SK-N-SH (cell line): ENCODE measurements at regions not wholly inside any gene's neighbourhood (a gene's known extent, or its start where the extent isn't known, plus 50 kb on each side); places are given as distances from the start of the nearest gene placed in this dataset.

Experiments
- CTCF ChIA-PET: fragments of 300-600, 350-600 bp; formaldehyde crosslinking; extraction: SDS; loops from one replicate; lab custom pipeline; 2021; lab: Yijun Ruan, JAX
- POLR2A ChIA-PET: fragments of 350-600 bp; sonication (Branson Sonifier 250); formaldehyde crosslinking; extraction: SDS; loops from one replicate; lab custom pipeline; 2020; ENCODE audit warnings: antibody characterized with exemption, inconsistent platforms; lab: Yijun Ruan, JAX
- DNase-seq: peaks from one replicate; pipeline ENCODE4 v3.0.0; 2012
- H2AFZ ChIP-seq: fragments of 200-600 bp; sonication (generic); 2 replicates; pipeline ENCODE4 v1.8.1; 2016; ENCODE audit warnings: antibody characterized with exemption, mild to moderate bottlenecking, low read depth
- H3F3A ChIP-seq: fragments of 200-600 bp; sonication (generic); replicated peaks from 2 replicates; pipeline ENCODE3; 2016; ENCODE audit warnings: antibody characterized with exemption, mild to moderate bottlenecking; ENCODE audit not compliant: insufficient read depth
- H3K27ac ChIP-seq, 2 experiments: fragments of 200-500 bp in 1 of 2; fragments of 200-600 bp in 1 of 2; sonication (Bioruptor generic) in 1 of 2; sonication (generic), shearing (Covaris generic) in 1 of 2; 2 replicates each; pipeline versions ENCODE4 v1.5.1 to v1.6.1; 2014 to 2016; ENCODE audit warnings: low read depth in 2 of 2, inconsistent platforms in 1 of 2, low read length in 1 of 2, mild to moderate bottlenecking in 1 of 2, mixed read lengths in 1 of 2
- H3K27me3 ChIP-seq: fragments of 200-600 bp; sonication (generic), shearing (Covaris generic); 2 replicates; pipeline ENCODE4 v1.6.1; 2016; ENCODE audit warnings: mixed run types; ENCODE audit not compliant: insufficient read depth
- H3K36me3 ChIP-seq, 2 experiments: fragments of 200-500 bp in 1 of 2; fragments of 200-600 bp in 1 of 2; sonication (Bioruptor generic) in 1 of 2; sonication (generic) in 1 of 2; replicated peaks in 1 of 2; 2 replicates each; pipeline versions ENCODE3 to v1.5.1; 2014 to 2016; ENCODE audit warnings: low read length in 1 of 2, mild to moderate bottlenecking in 1 of 2; ENCODE audit not compliant: insufficient read depth in 2 of 2, control insufficient read depth in 1 of 2
- H3K4me1 ChIP-seq, 2 experiments: fragments of 200-500 bp in 1 of 2; fragments of 200-600 bp in 1 of 2; sonication (Bioruptor generic) in 1 of 2; sonication (generic), shearing (Covaris generic) in 1 of 2; 2 replicates each; pipeline versions ENCODE4 v1.5.1 to v1.6.1; 2014 to 2016; ENCODE audit warnings: low read depth in 1 of 2, low read length in 1 of 2, mixed run types in 1 of 2; ENCODE audit not compliant: insufficient read depth in 2 of 2, control insufficient read depth in 1 of 2
- H3K4me2 ChIP-seq: fragments of 200-600 bp; sonication (generic), shearing (Covaris generic); 2 replicates; pipeline ENCODE4 v1.6.1; 2017; ENCODE audit warnings: mixed run types
- H3K4me3 ChIP-seq, 2 experiments: fragments of 200-500 bp in 1 of 2; fragments of 200-600 bp in 1 of 2; sonication (Bioruptor generic) in 1 of 2; sonication (generic), shearing (Covaris generic) in 1 of 2; 2 replicates each; pipeline versions ENCODE4 v1.5.1 to v1.8.1; 2014 to 2016; ENCODE audit warnings: low read depth in 2 of 2, inconsistent platforms in 1 of 2, low read length in 1 of 2, mild to moderate bottlenecking in 1 of 2, mixed read lengths in 1 of 2, moderate library complexity in 1 of 2
- H3K79me2 ChIP-seq: fragments of 200-600 bp; sonication (generic); 2 replicates; pipeline ENCODE4 v1.8.1; 2017; ENCODE audit warnings: mild to moderate bottlenecking; ENCODE audit not compliant: insufficient read depth
- H3K9ac ChIP-seq: fragments of 200-600 bp; sonication (generic); 2 replicates; pipeline ENCODE4 v1.6.1; 2017; ENCODE audit warnings: mixed run types
- H3K9me2 ChIP-seq: fragments of 200-600 bp; sonication (generic); 2 replicates; pipeline ENCODE4 v1.6.1; 2017; ENCODE audit warnings: mixed run types
- H3K9me3 ChIP-seq: fragments of 200-600 bp; sonication (generic); 2 replicates; pipeline ENCODE4 v1.6.1; 2017; ENCODE audit warnings: mixed run types, mild to moderate bottlenecking, moderate library complexity
- H4K20me1 ChIP-seq: fragments of 200-600 bp; sonication (generic); 2 replicates; pipeline ENCODE4 v1.6.1; 2017; ENCODE audit warnings: mild to moderate bottlenecking, mixed run types; ENCODE audit not compliant: insufficient read depth
- CHD2 ChIP-seq: fragments of 150-350 bp; IDR thresholded peaks from 2 replicates; pipeline ENCODE4 v1.6.1; 2018; ENCODE audit warnings: low read length; ENCODE audit not compliant: partially characterized antibody
- ELF1 ChIP-seq: IDR thresholded peaks from 2 replicates; pipeline ENCODE4 v1.4.0; 2012
- EZH2phosphoT487 ChIP-seq: fragments of 200-600 bp; sonication (generic); IDR thresholded peaks from 2 replicates; pipeline ENCODE4 v1.6.1; 2017; ENCODE audit warnings: low read depth, mixed run types, mild to moderate bottlenecking, antibody characterized with exemption, moderate library complexity, borderline replicate concordance
- FOSL2 ChIP-seq: IDR thresholded peaks from 2 replicates; pipeline ENCODE4 v1.4.0; 2012; ENCODE audit warnings: low read depth, mild to moderate bottlenecking, moderate library complexity, borderline replicate concordance
- FOXJ3 ChIP-seq: sonication (generic); formaldehyde crosslinking; IDR thresholded peaks from 2 replicates; pipeline ENCODE4 v1.5.1; 2020; ENCODE audit warnings: mild to moderate bottlenecking, missing genetic modification reagents
- FOXM1 ChIP-seq: IDR thresholded peaks from 2 replicates; pipeline ENCODE4 v1.4.0; 2012; ENCODE audit warnings: low read depth, mild to moderate bottlenecking
- GATA2 ChIP-seq: sonication (generic); formaldehyde crosslinking; IDR thresholded peaks from 2 replicates; pipeline ENCODE4 v1.5.0; 2020; ENCODE audit warnings: mild to moderate bottlenecking, missing genetic modification reagents
- MEF2A ChIP-seq: IDR thresholded peaks from 2 replicates; pipeline ENCODE4 v1.4.0; 2012; ENCODE audit warnings: low read depth, borderline replicate concordance
- MXI1 ChIP-seq: IDR thresholded peaks from 2 replicates; pipeline ENCODE4 v1.6.1; 2012; ENCODE audit warnings: mild to moderate bottlenecking, low read depth, low read length, improper control_type of control experiment
- NFIC ChIP-seq: IDR thresholded peaks from 2 replicates; pipeline ENCODE4 v1.4.0; 2012; ENCODE audit warnings: borderline replicate concordance
- RCOR1 ChIP-seq: fragments of 150-350 bp; IDR thresholded peaks from 2 replicates; pipeline ENCODE4 v1.6.1; 2017; ENCODE audit warnings: antibody characterized with exemption, low read length
- RXRA ChIP-seq: IDR thresholded peaks from 2 replicates; pipeline ENCODE4 v1.4.0; 2012; ENCODE audit warnings: low read depth, mild to moderate bottlenecking, borderline replicate concordance
- SIN3A ChIP-seq: IDR thresholded peaks from 2 replicates; pipeline ENCODE4 v1.6.1; 2012; ENCODE audit warnings: low read depth, mild to moderate bottlenecking, low read length, moderate library complexity, borderline replicate concordance
- TAF1 ChIP-seq: IDR thresholded peaks from 2 replicates; pipeline ENCODE4 v1.6.1; 2012; ENCODE audit warnings: low read depth, mild to moderate bottlenecking, low read length, moderate library complexity, borderline replicate concordance
- WGBS: methylation state at CpG from one replicate; pipeline ENCODE4 v1.1.6; 2017; ENCODE audit warnings: low lambda C conversion rate; 5-methylcytosine and 5-hydroxymethylcytosine counted together
- TF ChIP-seq, protein P1 (sequence below): fragments of 200-600 bp; sonication (generic); IDR thresholded peaks from 2 replicates; pipeline ENCODE4 v1.6.1; 2017; ENCODE audit warnings: antibody characterized with exemption, mild to moderate bottlenecking, moderate library complexity
- TF ChIP-seq, protein P2 (sequence below): fragments of 150-350 bp; IDR thresholded peaks from 2 replicates; pipeline ENCODE4 v1.6.1; 2016; ENCODE audit warnings: mild to moderate bottlenecking, low read depth, low read length
- TF ChIP-seq, protein P3 (sequence below): IDR thresholded peaks from 2 replicates; pipeline ENCODE4 v1.4.0; 2012; ENCODE audit warnings: low read depth, borderline replicate concordance
- TF ChIP-seq, protein P4 (sequence below): fragments of 150-350 bp; IDR thresholded peaks from 2 replicates; pipeline ENCODE4 v1.6.1; 2017; ENCODE audit warnings: antibody characterized with exemption, low read length, low read depth, borderline replicate concordance
- TF ChIP-seq, protein P5 (sequence below): IDR thresholded peaks from 2 replicates; pipeline ENCODE4 v1.4.0; 2012; ENCODE audit warnings: low read depth, borderline replicate concordance

GRCh38 chr10:123475466-123475865 lies 190.7 kb upstream of the GPR26 start:
- Histone ChIP-seq H3K4me3 (no peak overlapping the region), H3K9me2 (no peaks in the 10 kb centered on the region), H3K4me1 (no peaks in the 10 kb centered on the region; a peak in 1 of 4 replicates), H3K27me3 (no peaks in the 10 kb centered on the region), H3K79me2 (no peaks in the 10 kb centered on the region), H3K9ac (no peak overlapping the region), H3K4me2 (no peak overlapping the region), H2AFZ (no peak overlapping the region), H4K20me1 (no peaks in the 10 kb centered on the region), H3K9me3 (no peaks in the 10 kb centered on the region), H3F3A (no peaks in the 10 kb centered on the region), H3K36me3 (no peaks in the 10 kb centered on the region), H3K27ac (no peak overlapping the region)
- TF ChIP-seq, protein P1, sequence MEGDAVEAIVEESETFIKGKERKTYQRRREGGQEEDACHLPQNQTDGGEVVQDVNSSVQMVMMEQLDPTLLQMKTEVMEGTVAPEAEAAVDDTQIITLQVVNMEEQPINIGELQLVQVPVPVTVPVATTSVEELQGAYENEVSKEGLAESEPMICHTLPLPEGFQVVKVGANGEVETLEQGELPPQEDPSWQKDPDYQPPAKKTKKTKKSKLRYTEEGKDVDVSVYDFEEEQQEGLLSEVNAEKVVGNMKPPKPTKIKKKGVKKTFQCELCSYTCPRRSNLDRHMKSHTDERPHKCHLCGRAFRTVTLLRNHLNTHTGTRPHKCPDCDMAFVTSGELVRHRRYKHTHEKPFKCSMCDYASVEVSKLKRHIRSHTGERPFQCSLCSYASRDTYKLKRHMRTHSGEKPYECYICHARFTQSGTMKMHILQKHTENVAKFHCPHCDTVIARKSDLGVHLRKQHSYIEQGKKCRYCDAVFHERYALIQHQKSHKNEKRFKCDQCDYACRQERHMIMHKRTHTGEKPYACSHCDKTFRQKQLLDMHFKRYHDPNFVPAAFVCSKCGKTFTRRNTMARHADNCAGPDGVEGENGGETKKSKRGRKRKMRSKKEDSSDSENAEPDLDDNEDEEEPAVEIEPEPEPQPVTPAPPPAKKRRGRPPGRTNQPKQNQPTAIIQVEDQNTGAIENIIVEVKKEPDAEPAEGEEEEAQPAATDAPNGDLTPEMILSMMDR = no peak
- TF ChIP-seq SIN3A (no peak), TAF1 (no peak), FOXM1 (no peak), NFIC (no peak), RXRA (no peak), FOSL2 (no peak), ELF1 (no peak), MEF2A (no peak), EZH2phosphoT487 (no peak), GATA2 (no peak)
- TF ChIP-seq, protein P2, sequence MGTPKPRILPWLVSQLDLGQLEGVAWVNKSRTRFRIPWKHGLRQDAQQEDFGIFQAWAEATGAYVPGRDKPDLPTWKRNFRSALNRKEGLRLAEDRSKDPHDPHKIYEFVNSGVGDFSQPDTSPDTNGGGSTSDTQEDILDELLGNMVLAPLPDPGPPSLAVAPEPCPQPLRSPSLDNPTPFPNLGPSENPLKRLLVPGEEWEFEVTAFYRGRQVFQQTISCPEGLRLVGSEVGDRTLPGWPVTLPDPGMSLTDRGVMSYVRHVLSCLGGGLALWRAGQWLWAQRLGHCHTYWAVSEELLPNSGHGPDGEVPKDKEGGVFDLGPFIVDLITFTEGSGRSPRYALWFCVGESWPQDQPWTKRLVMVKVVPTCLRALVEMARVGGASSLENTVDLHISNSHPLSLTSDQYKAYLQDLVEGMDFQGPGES = no peak
- TF ChIP-seq, protein P3, sequence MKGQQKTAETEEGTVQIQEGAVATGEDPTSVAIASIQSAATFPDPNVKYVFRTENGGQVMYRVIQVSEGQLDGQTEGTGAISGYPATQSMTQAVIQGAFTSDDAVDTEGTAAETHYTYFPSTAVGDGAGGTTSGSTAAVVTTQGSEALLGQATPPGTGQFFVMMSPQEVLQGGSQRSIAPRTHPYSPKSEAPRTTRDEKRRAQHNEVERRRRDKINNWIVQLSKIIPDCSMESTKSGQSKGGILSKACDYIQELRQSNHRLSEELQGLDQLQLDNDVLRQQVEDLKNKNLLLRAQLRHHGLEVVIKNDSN = no peak
- ChIA-PET POLR2A (no interaction called here), CTCF (no interaction called here)
- WGBS = 11% methylated on average over 2 of the region's 2 CpGs
- DNase-seq = no peak

GRCh38 chr10:123478116-123478515 lies 188.0 kb upstream of the GPR26 start:
- no peaks in the 10 kb centered on the region for H3K36me3 ChIP-seq
- no peaks in the 10 kb centered on the region for H3K9me3 ChIP-seq
- H2AFZ ChIP-seq = no peak overlapping the region
- H3K4me2 ChIP-seq = no peak overlapping the region
- no peaks in the 10 kb centered on the region for H3K27me3 ChIP-seq
- no peak for DNase-seq
- H3K79me2 ChIP-seq = no peaks in the 10 kb centered on the region
- no peaks in the 10 kb centered on the region for H4K20me1 ChIP-seq
- no peak overlapping the region for H3K27ac ChIP-seq
- H3F3A ChIP-seq = no peaks in the 10 kb centered on the region
- 16% methylated on average over 2 of the region's 2 CpGs for WGBS
- TF ChIP-seq FOXJ3 (CRISPR knock-in tag) (no peak), MXI1 (no peak), RXRA (no peak), CHD2 (no peak), RCOR1 (no peak)
- TF ChIP-seq, protein P4, sequence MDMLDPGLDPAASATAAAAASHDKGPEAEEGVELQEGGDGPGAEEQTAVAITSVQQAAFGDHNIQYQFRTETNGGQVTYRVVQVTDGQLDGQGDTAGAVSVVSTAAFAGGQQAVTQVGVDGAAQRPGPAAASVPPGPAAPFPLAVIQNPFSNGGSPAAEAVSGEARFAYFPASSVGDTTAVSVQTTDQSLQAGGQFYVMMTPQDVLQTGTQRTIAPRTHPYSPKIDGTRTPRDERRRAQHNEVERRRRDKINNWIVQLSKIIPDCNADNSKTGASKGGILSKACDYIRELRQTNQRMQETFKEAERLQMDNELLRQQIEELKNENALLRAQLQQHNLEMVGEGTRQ = no peak
- TF ChIP-seq, protein P5, sequence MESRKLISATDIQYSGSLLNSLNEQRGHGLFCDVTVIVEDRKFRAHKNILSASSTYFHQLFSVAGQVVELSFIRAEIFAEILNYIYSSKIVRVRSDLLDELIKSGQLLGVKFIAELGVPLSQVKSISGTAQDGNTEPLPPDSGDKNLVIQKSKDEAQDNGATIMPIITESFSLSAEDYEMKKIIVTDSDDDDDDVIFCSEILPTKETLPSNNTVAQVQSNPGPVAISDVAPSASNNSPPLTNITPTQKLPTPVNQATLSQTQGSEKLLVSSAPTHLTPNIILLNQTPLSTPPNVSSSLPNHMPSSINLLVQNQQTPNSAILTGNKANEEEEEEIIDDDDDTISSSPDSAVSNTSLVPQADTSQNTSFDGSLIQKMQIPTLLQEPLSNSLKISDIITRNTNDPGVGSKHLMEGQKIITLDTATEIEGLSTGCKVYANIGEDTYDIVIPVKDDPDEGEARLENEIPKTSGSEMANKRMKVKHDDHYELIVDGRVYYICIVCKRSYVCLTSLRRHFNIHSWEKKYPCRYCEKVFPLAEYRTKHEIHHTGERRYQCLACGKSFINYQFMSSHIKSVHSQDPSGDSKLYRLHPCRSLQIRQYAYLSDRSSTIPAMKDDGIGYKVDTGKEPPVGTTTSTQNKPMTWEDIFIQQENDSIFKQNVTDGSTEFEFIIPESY = no peak
- TF ChIP-seq, all 33 proteins: peak for 0
- CTCF ChIA-PET = interaction anchor here (0.6 kb wide), 1 partner anchor 48 kb away, joined by 3 read pairs; no protein-coding TSS in a partner anchor
- H3K4me3 ChIP-seq = no peak overlapping the region
- H3K9me2 ChIP-seq = no peaks in the 10 kb centered on the region
- H3K4me1 ChIP-seq = no peaks in the 10 kb centered on the region
- H3K9ac ChIP-seq = no peak overlapping the region
- POLR2A ChIA-PET = no interaction called here
